K562 (cell line): ENCODE measurements at regions not wholly inside any gene's neighbourhood (a gene's known extent, or its start where the extent isn't known, plus 50 kb on each side); places are given as distances from the start of the nearest gene placed in this dataset.

Experiments used
- BMI1 ChIP-seq: fragments of 150-350 bp; IDR thresholded peaks from 2 replicates; pipeline ENCODE4 v1.6.1; 2014; ENCODE audit warnings: low read length
- NBN ChIP-seq: fragments of 450-650 bp; IDR thresholded peaks from 2 replicates; pipeline ENCODE4 v1.6.1; 2016; ENCODE audit warnings: low read depth, mild to moderate bottlenecking
- NFE2 ChIP-seq: IDR thresholded peaks from 2 replicates; pipeline ENCODE4 v1.6.1; 2014; ENCODE audit warnings: antibody characterized with exemption, low read depth
- PCBP1 ChIP-seq: fragments of 200-400 bp; formaldehyde crosslinking; IDR thresholded peaks from 2 replicates; pipeline ENCODE4 v1.6.1; 2018; ENCODE audit warnings: mild to moderate bottlenecking, low read depth, low read length; ENCODE audit not compliant: poor library complexity, severe bottlenecking
- SETDB1 ChIP-seq: IDR thresholded peaks from one replicate; pipeline ENCODE4 v1.6.1; 2012; ENCODE audit warnings: low read length, control low read depth, inconsistent platforms
- SMARCC2 ChIP-seq: fragments of 450-650 bp; IDR thresholded peaks from 2 replicates; pipeline ENCODE4 v1.6.1; 2017; ENCODE audit warnings: antibody characterized with exemption, moderate library complexity, mild to moderate bottlenecking, low read depth
- TF ChIP-seq, protein P1 (sequence below), 2 experiments: fragments of 450-650 bp; IDR thresholded peaks; 2 replicates each; pipeline ENCODE4 v1.6.1; 2016; ENCODE audit warnings: mild to moderate bottlenecking in 2 of 2, borderline replicate concordance in 1 of 2, low read depth in 1 of 2, moderate library complexity in 1 of 2
- TF ChIP-seq, protein P2 (sequence below): fragments of 250-450 bp; sonication (Bioruptor Pico); IDR thresholded peaks from 2 replicates; pipeline ENCODE4 v1.9.0; 2021; ENCODE audit warnings: mild to moderate bottlenecking, inconsistent platforms

DNA sequence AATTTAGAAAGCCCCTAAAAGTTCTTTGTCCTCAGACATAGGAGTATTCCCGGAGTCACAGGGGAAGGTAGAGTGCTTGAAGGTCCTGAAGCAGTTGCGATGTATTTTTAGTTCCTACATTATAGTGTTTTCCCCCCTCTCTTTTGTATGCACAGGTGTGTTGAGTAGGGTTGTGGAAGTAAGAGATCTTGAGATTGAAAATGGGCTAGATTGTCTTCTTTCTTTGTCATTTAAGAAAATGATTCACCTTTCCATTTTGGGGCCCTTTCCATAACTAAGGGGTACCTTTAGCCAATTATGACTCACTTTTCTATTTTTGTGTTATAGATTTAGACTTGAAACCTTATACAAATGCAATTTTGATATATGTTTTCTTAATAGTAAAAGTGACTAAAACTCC lies 75.8 kb upstream of the AFF2 start (continued):
- TF ChIP-seq, protein P1, sequence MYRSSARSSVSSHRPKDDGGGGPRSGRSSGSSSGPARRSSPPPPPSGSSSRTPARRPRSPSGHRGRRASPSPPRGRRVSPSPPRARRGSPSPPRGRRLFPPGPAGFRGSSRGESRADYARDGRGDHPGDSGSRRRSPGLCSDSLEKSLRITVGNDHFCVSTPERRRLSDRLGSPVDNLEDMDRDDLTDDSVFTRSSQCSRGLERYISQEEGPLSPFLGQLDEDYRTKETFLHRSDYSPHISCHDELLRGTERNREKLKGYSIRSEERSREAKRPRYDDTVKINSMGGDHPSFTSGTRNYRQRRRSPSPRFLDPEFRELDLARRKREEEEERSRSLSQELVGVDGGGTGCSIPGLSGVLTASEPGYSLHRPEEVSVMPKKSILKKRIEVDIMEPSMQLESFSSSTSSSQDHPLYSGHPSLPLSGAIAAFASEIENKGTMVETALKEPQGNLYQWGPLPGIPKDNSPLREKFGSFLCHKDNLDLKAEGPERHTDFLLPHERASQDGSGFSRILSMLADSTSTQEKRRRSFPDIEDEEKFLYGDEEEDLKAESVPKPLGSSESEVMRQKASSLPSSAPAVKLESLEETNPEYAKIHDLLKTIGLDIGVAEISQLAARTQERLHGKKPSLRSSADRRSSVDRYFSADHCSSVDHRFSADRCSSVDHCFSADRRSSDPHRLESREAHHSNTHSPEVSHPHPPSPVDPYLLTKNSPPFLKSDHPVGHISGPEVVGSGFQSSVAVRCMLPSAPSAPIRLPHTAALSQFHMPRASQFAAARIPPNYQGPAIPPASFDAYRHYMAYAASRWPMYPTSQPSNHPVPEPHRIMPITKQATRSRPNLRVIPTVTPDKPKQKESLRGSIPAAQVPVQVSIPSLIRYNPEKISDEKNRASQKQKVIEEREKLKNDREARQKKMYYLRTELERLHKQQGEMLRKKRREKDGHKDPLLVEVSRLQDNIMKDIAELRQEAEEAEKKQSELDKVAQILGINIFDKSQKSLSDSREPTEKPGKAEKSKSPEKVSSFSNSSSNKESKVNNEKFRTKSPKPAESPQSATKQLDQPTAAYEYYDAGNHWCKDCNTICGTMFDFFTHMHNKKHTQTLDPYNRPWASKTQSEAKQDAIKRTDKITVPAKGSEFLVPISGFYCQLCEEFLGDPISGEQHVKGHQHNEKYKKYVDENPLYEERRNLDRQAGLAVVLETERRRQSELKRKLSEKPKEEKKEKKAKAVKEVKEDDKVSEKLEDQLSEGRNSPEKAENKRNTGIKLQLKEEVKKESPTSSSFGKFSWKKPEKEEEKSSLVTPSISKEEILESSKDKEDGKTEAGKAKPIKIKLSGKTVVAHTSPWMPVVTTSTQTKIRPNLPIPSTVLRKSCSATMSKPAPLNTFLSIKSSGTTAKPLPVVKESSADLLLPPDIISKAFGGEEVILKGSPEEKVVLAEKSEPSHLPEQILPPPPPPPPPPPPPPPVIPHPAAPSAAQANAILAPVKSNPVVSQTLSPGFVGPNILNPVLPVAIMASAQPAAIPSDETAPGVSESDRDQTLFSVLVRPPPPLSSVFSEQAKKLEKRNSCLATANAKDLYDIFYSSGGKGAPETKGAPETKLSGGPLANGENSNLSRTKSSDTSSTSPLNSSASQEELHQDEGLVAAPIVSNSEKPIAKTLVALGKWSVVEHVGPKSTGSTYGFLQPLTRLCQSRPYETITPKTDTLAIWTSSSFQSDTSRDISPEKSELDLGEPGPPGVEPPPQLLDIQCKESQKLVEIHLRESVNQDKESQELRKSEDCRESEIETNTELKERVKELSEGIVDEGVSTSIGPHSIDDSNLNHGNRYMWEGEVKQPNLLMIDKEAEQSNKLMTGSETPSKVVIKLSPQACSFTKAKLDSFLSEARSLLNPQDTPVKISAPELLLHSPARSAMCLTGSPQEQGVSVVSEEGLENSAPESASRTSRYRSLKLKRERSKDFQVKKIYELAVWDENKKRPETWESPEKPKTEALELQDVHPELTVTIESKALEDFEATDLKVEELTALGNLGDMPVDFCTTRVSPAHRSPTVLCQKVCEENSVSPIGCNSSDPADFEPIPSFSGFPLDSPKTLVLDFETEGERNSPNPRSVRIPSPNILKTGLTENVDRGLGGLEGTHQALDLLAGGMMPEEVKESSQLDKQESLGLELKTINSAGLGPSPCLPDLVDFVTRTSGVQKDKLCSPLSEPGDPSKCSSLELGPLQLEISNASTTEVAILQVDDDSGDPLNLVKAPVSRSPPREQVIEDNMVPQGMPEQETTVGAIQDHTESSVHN (IDR thresholded peaks at IDR 0.05; ENCODE audit: borderline replicate concordance in 1 of 2, low read depth in 1 of 2) = no peak
- TF ChIP-seq BMI1 = no peak
- no peak for TF ChIP-seq PCBP1
- TF ChIP-seq NBN = no peak
- TF ChIP-seq, protein P2, sequence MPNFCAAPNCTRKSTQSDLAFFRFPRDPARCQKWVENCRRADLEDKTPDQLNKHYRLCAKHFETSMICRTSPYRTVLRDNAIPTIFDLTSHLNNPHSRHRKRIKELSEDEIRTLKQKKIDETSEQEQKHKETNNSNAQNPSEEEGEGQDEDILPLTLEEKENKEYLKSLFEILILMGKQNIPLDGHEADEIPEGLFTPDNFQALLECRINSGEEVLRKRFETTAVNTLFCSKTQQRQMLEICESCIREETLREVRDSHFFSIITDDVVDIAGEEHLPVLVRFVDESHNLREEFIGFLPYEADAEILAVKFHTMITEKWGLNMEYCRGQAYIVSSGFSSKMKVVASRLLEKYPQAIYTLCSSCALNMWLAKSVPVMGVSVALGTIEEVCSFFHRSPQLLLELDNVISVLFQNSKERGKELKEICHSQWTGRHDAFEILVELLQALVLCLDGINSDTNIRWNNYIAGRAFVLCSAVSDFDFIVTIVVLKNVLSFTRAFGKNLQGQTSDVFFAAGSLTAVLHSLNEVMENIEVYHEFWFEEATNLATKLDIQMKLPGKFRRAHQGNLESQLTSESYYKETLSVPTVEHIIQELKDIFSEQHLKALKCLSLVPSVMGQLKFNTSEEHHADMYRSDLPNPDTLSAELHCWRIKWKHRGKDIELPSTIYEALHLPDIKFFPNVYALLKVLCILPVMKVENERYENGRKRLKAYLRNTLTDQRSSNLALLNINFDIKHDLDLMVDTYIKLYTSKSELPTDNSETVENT (CRISPR knock-in tag) = no peak
- TF ChIP-seq SMARCC2 = no peak
- no peak for TF ChIP-seq SETDB1
- TF ChIP-seq NFE2 = no peak
- TF ChIP-seq, all 486 proteins: peak for 0
